ENCODE measurements at regions not wholly inside any gene's neighbourhood (a gene's known extent, or its start where the extent isn't known, plus 50 kb on each side); places are given as distances from the start of the nearest gene placed in this dataset.
"Not testable (repeated sequence)": the region's sequence is repeated elsewhere in the genome, so short reads cannot be mapped to it uniquely, and the experiment has no call there.

GRCh38 chr3:144593881-144594280, 622.3 kb downstream of the DIPK2A start:
- Histone ChIP-seq H4K20me1 (ENCODE audit: control insufficient read depth, extremely low read depth, insufficient read depth, low read length) (no peaks in the 10 kb centered on the region), H3K4me3 (replicated peaks in 1 of 4; ENCODE audit: control extremely low read depth in 1 of 4, insufficient read depth in 1 of 4, low read depth in 3 of 4, low read length in 4 of 4) (no peak overlapping the region), H3K27ac (ENCODE audit: insufficient read depth, low read length) (no peak overlapping the region), H3K36me3 (ENCODE audit: control insufficient read depth, insufficient read depth, low read length) (no peaks in the 10 kb centered on the region), H3K27me3 (ENCODE audit: control insufficient read depth, insufficient read depth, low read length) (no peaks in the 10 kb centered on the region), H3K4me2 (ENCODE audit: extremely low read depth, insufficient read depth, low read length) (no peak overlapping the region), H2AFZ (ENCODE audit: low read length) (no peak overlapping the region), H3K9ac (ENCODE audit: insufficient read depth, low read length) (no peak overlapping the region), H3K4me1 (ENCODE audit: control insufficient read depth, extremely low read depth, insufficient read depth, low read length) (peaks cover 5% of the 10 kb centered on the region), H3K9me3 (ENCODE audit: control insufficient read depth, insufficient read depth, low read depth, low read length) (no peaks in the 10 kb centered on the region), H3K79me2 (ENCODE audit: control insufficient read depth, insufficient read depth, low read length) (no peaks in the 10 kb centered on the region)
- TF ChIP-seq EZH2 (IDR thresholded peaks at IDR 0.05; ENCODE audit: low read length, missing control alignments) (no peak), CTCF (conservative IDR thresholded peaks at IDR 0.05 in 1 of 2, IDR thresholded peaks at IDR 0.05 in 1 of 2; ENCODE audit: low read depth in 1 of 2, low read length in 2 of 2) (no peak)
- DNase-seq (ENCODE audit: low read depth in 2 of 2) = no peak

- H2AFZ ChIP-seq (ENCODE audit: low read length); H3K4me2 ChIP-seq (ENCODE audit: extremely low read depth, insufficient read depth, low read length); H3K9me3 ChIP-seq (ENCODE audit: control insufficient read depth, insufficient read depth, low read depth, low read length); H4K20me1 ChIP-seq (ENCODE audit: control insufficient read depth, extremely low read depth, insufficient read depth, low read length); H3K79me2 ChIP-seq (ENCODE audit: control insufficient read depth, insufficient read depth, low read length); H3K36me3 ChIP-seq (ENCODE audit: control insufficient read depth, insufficient read depth, low read length); H3K27me3 ChIP-seq (ENCODE audit: control insufficient read depth, insufficient read depth, low read length); H3K27ac ChIP-seq (ENCODE audit: insufficient read depth, low read length); H3K4me1 ChIP-seq (ENCODE audit: control insufficient read depth, extremely low read depth, insufficient read depth, low read length); H3K4me3 ChIP-seq (replicated peaks in 1 of 4; ENCODE audit: control extremely low read depth in 1 of 4, insufficient read depth in 1 of 4, low read depth in 3 of 4, low read length in 4 of 4); H3K9ac ChIP-seq (ENCODE audit: insufficient read depth, low read length); DNase-seq (ENCODE audit: low read depth in 2 of 2): not testable (repeated sequence)
Observed at GRCh38 chr3:144620236-144620635, 648.6 kb downstream of the DIPK2A start.

DNA sequence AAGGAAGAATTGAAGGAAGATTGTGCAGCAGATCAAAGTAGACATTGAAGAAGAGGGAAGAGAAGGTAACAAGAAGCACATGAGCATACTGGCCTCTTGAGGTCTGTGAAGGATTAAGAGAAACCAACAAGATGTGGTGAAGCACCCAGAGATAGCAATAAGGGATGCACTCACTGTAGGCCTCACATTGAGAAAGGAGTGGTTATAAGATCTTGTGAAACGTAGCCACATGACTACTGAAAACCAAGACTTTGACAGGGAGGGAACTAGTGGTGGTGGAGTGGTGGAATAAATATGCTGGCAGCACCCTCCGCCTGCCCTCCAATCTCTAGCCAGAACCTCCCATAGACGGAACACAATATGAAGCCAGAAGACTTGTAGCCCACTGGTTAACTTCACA, 651.2 kb downstream of the DIPK2A start:
- H3K4me1 ChIP-seq (ENCODE audit: control insufficient read depth, extremely low read depth, insufficient read depth, low read length) = no peaks in the 10 kb centered on the region
- H2AFZ ChIP-seq (ENCODE audit: low read length) = no peak overlapping the region
- DNase-seq (ENCODE audit: low read depth in 2 of 2) = no peak
- no peaks in the 10 kb centered on the region for H3K79me2 ChIP-seq (ENCODE audit: control insufficient read depth, insufficient read depth, low read length)
- no peak for TF ChIP-seq CTCF (conservative IDR thresholded peaks at IDR 0.05 in 1 of 2, IDR thresholded peaks at IDR 0.05 in 1 of 2; ENCODE audit: low read depth in 1 of 2, low read length in 2 of 2)
- no peak for TF ChIP-seq EZH2 (IDR thresholded peaks at IDR 0.05; ENCODE audit: low read length, missing control alignments)
- no peak overlapping the region for H3K4me3 ChIP-seq (replicated peaks in 1 of 4; ENCODE audit: control extremely low read depth in 1 of 4, insufficient read depth in 1 of 4, low read depth in 3 of 4, low read length in 4 of 4)
- no peaks in the 10 kb centered on the region for H3K36me3 ChIP-seq (ENCODE audit: control insufficient read depth, insufficient read depth, low read length)
- H3K9ac ChIP-seq (ENCODE audit: insufficient read depth, low read length) = no peak overlapping the region
- H3K9me3 ChIP-seq (ENCODE audit: control insufficient read depth, insufficient read depth, low read depth, low read length) = no peaks in the 10 kb centered on the region
- H4K20me1 ChIP-seq (ENCODE audit: control insufficient read depth, extremely low read depth, insufficient read depth, low read length) = no peaks in the 10 kb centered on the region
- no peak overlapping the region for H3K4me2 ChIP-seq (ENCODE audit: extremely low read depth, insufficient read depth, low read length)
- no peak overlapping the region for H3K27ac ChIP-seq (ENCODE audit: insufficient read depth, low read length)
- H3K27me3 ChIP-seq (ENCODE audit: control insufficient read depth, insufficient read depth, low read length) = no peaks in the 10 kb centered on the region

GRCh38 chr3:144624656-144625055, 653.0 kb downstream of the DIPK2A start:
- Histone ChIP-seq H3K27me3 (ENCODE audit: control insufficient read depth, insufficient read depth, low read length) (no peaks in the 10 kb centered on the region), H3K27ac (ENCODE audit: insufficient read depth, low read length) (no peak overlapping the region), H3K79me2 (ENCODE audit: control insufficient read depth, insufficient read depth, low read length) (no peaks in the 10 kb centered on the region), H3K9me3 (ENCODE audit: control insufficient read depth, insufficient read depth, low read depth, low read length) (no peaks in the 10 kb centered on the region), H4K20me1 (ENCODE audit: control insufficient read depth, extremely low read depth, insufficient read depth, low read length) (no peaks in the 10 kb centered on the region), H2AFZ (ENCODE audit: low read length) (no peak overlapping the region), H3K4me3 (replicated peaks in 1 of 4; ENCODE audit: control extremely low read depth in 1 of 4, insufficient read depth in 1 of 4, low read depth in 3 of 4, low read length in 4 of 4) (no peak overlapping the region), H3K4me1 (ENCODE audit: control insufficient read depth, extremely low read depth, insufficient read depth, low read length) (no peaks in the 10 kb centered on the region), H3K4me2 (ENCODE audit: extremely low read depth, insufficient read depth, low read length) (no peak overlapping the region), H3K36me3 (ENCODE audit: control insufficient read depth, insufficient read depth, low read length) (no peaks in the 10 kb centered on the region), H3K9ac (ENCODE audit: insufficient read depth, low read length) (no peak overlapping the region)
- TF ChIP-seq CTCF (conservative IDR thresholded peaks at IDR 0.05 in 1 of 2, IDR thresholded peaks at IDR 0.05 in 1 of 2; ENCODE audit: low read depth in 1 of 2, low read length in 2 of 2) (no peak), EZH2 (IDR thresholded peaks at IDR 0.05; ENCODE audit: low read length, missing control alignments) (no peak)
- no peak for DNase-seq (ENCODE audit: low read depth in 2 of 2)
